HepG2 (cell line): ENCODE measurements at regions not wholly inside any gene's neighbourhood (a gene's known extent, or its start where the extent isn't known, plus 50 kb on each side); places are given as distances from the start of the nearest gene placed in this dataset.

Source experiments
- ELF1 ChIP-seq: sonication (generic); formaldehyde crosslinking; IDR thresholded peaks from 2 replicates; pipeline ENCODE4 v1.4.0; 2020; ENCODE audit warnings: missing genetic modification reagents
- FOSL2 ChIP-seq: sonication (generic); formaldehyde crosslinking; IDR thresholded peaks from 2 replicates; pipeline ENCODE4 v1.4.0; 2020; ENCODE audit warnings: missing genetic modification reagents
- GABPB1 ChIP-seq: IDR thresholded peaks from 2 replicates; pipeline ENCODE4 v1.6.1; 2016; ENCODE audit warnings: mild to moderate bottlenecking, missing genetic modification reagents, moderate library complexity, missing compliant biosample characterization
- ZNF451 ChIP-seq: sonication (generic); formaldehyde crosslinking; IDR thresholded peaks from 2 replicates; pipeline ENCODE4 v1.5.0; 2020; ENCODE audit warnings: mild to moderate bottlenecking, missing genetic modification reagents
- ZNF777 ChIP-seq: sonication (generic); formaldehyde crosslinking; IDR thresholded peaks from 2 replicates; pipeline ENCODE4 v1.4.0; 2020; ENCODE audit warnings: missing genetic modification reagents
- TF ChIP-seq, protein P1 (sequence below), 2 experiments: sonication (generic) in 1 of 2; formaldehyde crosslinking in 1 of 2; IDR thresholded peaks; 2 replicates each; pipeline versions ENCODE4 v1.5.1 to v1.6.1; 2011 to 2020; ENCODE audit warnings: borderline replicate concordance in 1 of 2, low read depth in 1 of 2, low read length in 1 of 2, mild to moderate bottlenecking in 1 of 2, missing genetic modification reagents in 1 of 2, moderate library complexity in 1 of 2
- TF ChIP-seq, protein P2 (sequence below): sonication (generic); formaldehyde crosslinking; IDR thresholded peaks from 2 replicates; pipeline ENCODE4 v1.4.0; 2020; ENCODE audit warnings: missing genetic modification reagents
- TF ChIP-seq, protein P3 (sequence below): sonication (generic); formaldehyde crosslinking; IDR thresholded peaks from 2 replicates; pipeline ENCODE4 v1.9.0; 2022; ENCODE audit warnings: missing genetic modification reagents, mild to moderate bottlenecking, borderline replicate concordance

DNA sequence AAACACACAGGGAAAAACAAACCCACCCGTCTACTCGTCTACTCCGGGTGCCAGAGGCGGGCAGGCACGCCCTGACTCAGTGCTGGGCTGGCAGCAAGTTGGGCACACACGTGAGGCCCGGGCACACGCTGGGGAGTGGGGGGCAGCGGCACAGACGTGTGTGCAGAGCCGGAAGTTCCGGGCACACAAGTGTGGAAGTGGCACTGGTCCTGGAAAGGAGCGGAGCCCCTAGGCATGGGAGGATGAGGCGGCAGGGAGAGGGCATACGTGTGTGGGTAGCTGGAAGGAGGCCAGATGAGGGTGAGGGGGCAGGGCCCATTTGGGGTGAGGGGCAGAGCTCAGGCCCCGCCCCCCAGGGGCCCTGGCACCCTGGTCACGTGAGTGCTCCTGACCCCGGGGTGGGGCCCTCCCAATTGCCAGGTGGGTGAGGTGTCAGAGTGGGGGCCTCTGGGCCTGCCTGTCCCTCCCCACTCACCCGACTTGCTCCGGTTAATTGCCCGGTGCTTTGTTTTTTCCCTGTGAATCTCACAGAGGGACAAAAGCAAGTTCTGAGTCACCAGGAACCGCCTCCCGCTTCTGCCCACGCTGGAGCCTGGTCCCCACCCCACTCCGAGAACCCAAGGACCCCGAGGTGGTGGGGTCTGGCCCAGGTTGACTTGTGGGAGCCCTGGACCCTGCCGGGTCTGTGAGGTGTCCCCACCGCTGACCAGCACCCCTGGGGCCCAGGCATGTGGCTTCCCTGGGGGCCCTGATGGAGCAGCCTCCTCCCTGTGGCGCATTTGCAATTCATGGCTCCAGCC lies 104.8 kb upstream of the CASZ1 start (continued):
- TF ChIP-seq, protein P1, sequence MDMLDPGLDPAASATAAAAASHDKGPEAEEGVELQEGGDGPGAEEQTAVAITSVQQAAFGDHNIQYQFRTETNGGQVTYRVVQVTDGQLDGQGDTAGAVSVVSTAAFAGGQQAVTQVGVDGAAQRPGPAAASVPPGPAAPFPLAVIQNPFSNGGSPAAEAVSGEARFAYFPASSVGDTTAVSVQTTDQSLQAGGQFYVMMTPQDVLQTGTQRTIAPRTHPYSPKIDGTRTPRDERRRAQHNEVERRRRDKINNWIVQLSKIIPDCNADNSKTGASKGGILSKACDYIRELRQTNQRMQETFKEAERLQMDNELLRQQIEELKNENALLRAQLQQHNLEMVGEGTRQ (IDR thresholded peaks at IDR 0.05; ENCODE audit: low read depth, low read length) = no peak
- TF ChIP-seq, protein P1 (CRISPR knock-in tag; IDR thresholded peaks at IDR 0.05; ENCODE audit: borderline replicate concordance) = peak; percentile 45; the same call in 1 of the 2 replicates
- TF ChIP-seq ZNF777 (CRISPR knock-in tag) = peak; percentile 44; the same call in 1 of the 2 replicates
- TF ChIP-seq, protein P2, sequence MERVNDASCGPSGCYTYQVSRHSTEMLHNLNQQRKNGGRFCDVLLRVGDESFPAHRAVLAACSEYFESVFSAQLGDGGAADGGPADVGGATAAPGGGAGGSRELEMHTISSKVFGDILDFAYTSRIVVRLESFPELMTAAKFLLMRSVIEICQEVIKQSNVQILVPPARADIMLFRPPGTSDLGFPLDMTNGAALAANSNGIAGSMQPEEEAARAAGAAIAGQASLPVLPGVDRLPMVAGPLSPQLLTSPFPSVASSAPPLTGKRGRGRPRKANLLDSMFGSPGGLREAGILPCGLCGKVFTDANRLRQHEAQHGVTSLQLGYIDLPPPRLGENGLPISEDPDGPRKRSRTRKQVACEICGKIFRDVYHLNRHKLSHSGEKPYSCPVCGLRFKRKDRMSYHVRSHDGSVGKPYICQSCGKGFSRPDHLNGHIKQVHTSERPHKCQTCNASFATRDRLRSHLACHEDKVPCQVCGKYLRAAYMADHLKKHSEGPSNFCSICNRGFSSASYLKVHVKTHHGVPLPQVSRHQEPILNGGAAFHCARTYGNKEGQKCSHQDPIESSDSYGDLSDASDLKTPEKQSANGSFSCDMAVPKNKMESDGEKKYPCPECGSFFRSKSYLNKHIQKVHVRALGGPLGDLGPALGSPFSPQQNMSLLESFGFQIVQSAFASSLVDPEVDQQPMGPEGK (CRISPR knock-in tag) = peak; percentile 61
- TF ChIP-seq FOSL2 (CRISPR knock-in tag) = no peak
- TF ChIP-seq, protein P3, sequence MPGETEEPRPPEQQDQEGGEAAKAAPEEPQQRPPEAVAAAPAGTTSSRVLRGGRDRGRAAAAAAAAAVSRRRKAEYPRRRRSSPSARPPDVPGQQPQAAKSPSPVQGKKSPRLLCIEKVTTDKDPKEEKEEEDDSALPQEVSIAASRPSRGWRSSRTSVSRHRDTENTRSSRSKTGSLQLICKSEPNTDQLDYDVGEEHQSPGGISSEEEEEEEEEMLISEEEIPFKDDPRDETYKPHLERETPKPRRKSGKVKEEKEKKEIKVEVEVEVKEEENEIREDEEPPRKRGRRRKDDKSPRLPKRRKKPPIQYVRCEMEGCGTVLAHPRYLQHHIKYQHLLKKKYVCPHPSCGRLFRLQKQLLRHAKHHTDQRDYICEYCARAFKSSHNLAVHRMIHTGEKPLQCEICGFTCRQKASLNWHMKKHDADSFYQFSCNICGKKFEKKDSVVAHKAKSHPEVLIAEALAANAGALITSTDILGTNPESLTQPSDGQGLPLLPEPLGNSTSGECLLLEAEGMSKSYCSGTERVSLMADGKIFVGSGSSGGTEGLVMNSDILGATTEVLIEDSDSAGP = 0 out of 2 replicates have a peak, but pooled peaks have one; percentile 15
- TF ChIP-seq GABPB1 (CRISPR knock-in tag) = peak; percentile 62; the same call in 1 of the 2 replicates
- no peak for TF ChIP-seq ZNF451 (CRISPR knock-in tag)
- TF ChIP-seq ELF1 (CRISPR knock-in tag) = 0 out of 2 replicates have a peak, but pooled peaks have one; percentile 16
